ENCODE measurements at regions not wholly inside any gene's neighbourhood (a gene's known extent, or its start where the extent isn't known, plus 50 kb on each side); places are given as distances from the start of the nearest gene placed in this dataset.
"Not testable (repeated sequence)": the region's sequence is repeated elsewhere in the genome, so short reads cannot be mapped to it uniquely, and the experiment has no call there.

GRCh38 chrX:125681058-125681457, 361.4 kb downstream of the TEX13C start:
- DNase-seq: no peak

DNA sequence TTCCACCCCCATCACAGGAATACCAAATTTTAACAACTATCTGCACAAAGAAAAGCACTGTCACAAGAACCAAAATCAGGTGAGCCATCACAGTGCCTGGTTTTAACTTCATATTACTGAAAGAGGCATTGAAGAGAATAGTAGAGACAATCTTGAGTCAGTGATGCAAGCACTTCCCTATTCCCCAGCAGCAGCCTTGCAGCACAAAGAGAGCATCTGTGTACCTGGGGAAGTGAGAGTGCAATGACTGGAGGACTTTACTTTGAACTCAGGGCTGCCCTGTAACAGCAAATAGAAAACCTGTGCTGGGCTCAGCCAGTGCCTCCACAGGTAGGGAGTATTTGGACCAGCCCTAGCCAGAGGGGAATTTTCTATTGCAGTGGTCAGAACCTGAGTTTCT, 361.8 kb downstream of the TEX13C start:
- DNase-seq: no peak

GRCh38 chrX:125690522-125690921, 370.9 kb downstream of the TEX13C start:
- not testable (repeated sequence) for DNase-seq

- no peak for DNase-seq
These were observed 374.5 kb downstream of the TEX13C start for GRCh38 chrX:125694171-125694570.

- no peak for DNase-seq
These were observed 389.4 kb downstream of the TEX13C start for GRCh38 chrX:125709074-125709473.

DNA sequence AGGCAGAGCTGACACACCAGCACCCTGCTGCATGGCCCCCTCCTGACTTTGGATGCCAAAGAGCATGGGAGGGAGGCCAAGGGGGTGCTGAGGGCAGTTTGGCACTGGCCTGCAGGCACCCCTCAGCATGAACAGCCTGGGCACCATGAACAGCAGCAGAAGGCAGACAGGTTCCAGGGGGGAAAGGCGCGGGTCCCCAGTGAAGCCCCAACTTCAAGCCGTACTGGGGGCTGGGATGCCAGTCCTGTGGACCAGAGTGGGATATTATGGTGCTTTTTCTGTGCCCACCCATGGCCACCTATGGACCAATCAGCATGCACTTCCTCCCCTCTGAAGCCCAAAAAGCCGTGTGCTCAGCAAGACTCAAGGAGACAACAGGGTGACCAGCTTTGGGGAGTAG, 389.9 kb downstream of the TEX13C start:
- no peak for DNase-seq

GRCh38 chrX:125710403-125711062, 390.9 kb downstream of the TEX13C start:
- DNase-seq: no peak

DNA sequence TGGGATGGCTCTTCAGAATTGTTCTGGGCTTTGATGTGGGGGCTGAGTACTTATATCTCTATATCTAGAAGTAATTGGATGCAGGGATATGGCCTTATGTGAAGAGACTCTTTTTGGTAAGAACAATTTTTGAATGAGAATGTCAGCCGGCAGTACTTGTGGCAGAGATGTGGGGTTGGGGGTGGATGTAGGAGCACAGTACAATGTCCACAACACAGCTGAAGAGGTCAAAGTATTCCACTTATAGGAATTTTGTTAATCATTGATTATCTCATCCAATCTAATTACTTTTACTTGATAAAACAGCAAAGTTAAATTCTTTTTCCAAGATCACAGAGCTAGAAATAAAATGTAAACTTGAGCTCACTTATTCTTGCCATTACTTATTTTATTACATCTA, 391.4 kb downstream of the TEX13C start:
- no peak for DNase-seq

GRCh38 chrX:125713633-125714032, 394.0 kb downstream of the TEX13C start:
- DNase-seq: no peak

DNA sequence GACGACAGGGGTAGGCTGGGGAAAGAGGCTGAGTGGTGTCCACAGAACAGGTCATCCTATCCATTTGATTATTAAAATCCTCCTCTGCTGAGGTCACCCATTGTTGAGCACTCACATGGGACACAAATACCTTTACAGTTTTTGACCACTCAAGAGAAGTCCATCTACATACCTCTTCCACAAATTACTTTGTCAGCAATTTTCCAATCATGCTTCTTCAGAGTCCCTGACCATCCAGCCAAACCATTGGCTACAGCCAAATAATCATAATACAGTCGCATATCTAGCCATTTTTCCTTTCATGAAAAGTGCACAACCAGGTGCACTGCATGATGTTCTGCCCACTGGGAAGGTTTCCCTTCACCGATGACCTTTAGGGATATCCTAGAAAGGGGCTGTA, 407.4 kb downstream of the TEX13C start:
- no peak for DNase-seq

DNA sequence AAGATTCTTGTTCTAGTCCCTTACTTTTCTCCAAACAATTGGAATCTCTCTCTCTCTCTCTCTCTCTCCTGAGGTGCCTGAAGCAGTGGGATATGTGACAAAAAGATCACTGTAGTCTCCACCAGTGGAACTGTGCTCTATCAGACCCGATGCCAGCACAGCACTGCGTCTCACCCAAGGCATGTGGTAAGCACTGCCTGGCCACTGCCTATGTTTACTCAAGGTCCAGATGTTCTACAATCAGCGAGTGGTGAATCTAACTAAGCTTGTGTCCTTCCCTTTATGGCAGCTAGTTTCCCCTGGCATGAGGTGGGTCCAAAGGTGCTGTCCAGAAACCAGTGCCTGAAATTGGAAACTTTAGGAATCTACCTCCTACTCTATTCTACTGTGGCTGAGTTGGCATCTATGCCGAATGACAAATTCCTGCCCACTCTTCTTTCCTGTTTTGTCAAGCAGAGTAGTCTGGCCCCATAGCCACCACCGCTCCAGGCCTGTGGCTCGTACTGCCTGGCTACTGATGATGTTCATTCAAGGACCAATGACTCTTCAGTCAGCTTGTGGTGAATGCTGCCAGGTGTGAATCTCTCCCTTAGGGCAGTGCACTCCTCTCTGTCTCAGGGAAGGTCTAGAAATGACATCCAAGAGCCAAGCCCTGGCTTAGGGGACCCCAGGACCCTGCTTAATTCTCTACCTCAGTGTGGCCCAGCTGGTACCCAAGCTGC, 416.5 kb downstream of the TEX13C start:
- DNase-seq: no peak

DNA sequence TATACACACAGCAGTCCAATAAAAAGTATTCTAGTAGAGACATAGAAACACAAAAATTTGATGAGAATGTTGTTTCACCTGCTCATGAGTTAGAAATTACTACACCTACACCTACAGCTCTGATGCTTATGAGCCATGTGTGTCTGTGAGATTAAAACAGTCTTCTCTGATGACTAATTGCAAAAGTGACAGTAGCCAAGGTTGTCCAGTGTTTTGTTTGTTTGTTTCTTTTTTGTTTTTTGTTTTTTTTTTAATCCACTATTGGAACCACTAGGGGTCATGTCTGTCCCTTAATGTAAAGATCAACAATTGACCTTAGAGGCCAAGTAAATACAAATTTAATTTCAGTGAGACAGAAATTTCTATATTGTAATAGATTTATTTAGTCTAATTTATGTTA, 423.1 kb downstream of the TEX13C start:
- DNase-seq: no peak

DNA sequence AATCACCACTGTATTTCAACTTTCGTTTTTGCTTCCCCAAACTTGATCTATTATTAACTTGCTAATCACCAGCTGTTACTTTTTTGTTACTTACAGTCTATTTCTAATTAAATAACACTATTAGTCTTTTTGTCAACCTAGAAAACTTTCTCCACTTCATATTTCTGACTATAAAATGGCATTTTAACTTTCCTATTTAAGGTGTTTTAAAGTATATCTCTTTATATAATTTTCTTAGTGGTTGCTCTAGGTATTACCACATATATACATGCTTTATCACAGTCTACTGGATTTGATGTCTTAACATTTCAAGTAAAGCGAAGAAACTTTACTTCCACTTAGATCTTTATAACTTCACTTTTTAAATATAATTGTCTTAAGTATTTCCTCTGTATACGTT, 421.2 kb downstream of the DCAF12L2 start:
- DNase-seq: no peak

DNA sequence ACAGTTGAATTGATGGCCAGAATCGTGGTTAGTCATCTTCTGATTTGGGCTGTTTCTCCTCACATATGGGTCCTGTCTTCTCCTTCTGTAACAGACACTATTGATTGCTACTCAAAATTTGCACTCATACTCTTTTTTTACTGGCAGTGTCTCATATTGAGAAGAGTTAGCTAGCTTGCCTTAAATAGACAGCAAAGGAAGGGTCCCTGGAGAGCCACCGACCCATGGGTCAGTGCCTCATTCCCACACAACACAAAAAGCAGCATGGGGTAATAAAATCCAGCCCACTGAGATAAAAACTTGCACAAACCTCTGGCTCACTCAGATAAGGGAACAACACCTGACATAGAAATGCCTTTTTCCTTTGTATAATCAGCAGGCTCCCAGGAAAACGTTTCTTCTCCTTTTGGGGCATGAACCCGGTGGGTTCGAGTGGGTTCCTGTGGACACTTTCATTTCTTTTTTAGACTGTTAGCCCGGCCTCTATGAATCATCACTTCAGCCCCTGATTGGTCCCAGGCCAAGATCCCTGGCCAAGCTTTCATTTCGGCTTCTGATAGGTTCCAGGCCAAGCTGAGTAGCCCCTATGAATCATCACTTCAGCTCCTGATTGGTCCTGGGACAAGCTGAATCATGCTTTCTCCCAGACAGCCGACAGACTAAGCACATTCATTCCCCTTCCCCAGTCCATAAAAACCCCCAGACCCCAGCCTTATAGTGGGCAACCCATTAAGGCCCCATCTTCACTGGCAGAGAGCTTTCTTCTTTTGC, 408.1 kb downstream of the DCAF12L2 start:
- DNase-seq: no peak

DNA sequence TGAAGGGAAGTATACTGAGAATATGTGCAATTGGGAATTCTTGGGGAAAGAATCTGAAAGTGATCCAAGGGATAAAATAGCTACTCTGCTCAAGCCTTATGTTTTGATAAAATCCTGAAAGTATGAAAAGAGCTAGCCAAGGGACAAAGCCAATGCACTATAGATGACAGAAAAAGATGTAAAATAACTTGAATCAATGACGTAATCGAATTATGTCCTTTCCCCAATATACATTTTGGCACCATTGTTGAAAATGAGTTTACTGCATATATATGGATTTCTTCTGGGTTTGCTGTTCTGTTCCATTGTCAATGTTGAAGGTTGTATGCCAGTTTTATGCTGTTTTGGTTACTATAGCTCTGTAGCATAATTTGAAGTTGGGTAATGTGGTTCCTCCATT, 407.3 kb downstream of the DCAF12L2 start:
- no peak for DNase-seq

DNA sequence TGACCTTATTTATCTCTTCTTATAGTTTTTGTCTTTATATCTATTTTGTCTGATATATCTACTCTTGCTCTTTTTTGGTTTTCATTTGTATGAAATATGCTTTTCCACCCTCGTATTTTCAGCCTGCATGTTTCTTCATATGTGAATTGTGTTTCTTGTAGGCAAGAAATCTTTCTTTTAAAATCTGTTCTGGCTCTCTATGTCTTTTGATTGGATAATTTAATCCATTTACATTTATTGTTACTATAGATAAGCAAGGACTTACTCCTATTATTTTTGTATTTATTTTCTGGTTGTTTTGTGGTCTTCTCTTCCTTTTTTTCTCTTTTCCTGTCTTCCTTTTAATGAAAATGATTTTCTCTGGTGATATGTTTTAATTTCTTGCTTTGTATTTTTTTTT, 403.1 kb downstream of the DCAF12L2 start:
- no peak for DNase-seq

- no peak for DNase-seq
These were observed 400.7 kb downstream of the DCAF12L2 start for GRCh38 chrX:125765347-125765746.

GRCh38 chrX:125769628-125770027, 396.5 kb downstream of the DCAF12L2 start:
- DNase-seq: no peak

DNA sequence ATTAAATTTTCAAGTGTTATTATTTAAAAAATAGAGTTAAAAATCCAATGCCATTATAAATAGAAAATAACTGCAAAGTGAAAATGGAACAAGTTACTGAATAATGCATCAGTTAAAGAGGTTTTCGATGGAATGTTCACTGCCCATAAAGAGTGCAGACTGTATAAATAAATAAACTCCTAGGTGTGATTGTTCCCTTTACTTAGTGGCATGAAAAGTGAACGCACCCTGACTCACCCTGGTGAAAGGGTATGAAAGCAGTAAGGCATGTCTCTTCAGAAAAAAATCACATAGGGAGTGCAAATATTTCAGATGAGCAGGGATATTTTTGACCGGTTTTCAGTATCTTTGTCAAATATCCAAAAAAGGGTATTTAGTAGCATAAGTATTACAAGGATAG, 387.8 kb downstream of the DCAF12L2 start:
- no peak for DNase-seq

DNA sequence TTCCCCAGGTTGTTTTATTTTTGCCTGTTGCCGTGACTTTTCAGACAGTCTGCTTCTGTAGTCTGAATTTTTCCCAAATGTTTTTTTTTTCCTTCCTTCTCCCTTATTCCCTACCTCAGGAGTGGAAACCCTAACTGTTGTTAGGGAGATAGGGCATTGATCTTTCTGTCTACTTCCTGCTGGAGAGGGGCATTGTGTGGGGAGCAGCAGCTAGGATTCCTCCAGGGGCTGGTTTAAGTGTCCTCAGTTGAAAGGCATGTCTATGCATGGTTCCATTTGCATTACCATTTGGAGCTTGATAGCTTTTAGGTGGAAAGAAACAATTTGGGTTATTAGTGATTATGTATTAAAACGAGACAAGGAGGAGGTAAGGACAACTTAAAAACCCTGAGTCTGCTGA, 383.9 kb downstream of the DCAF12L2 start:
- DNase-seq: no peak

DNA sequence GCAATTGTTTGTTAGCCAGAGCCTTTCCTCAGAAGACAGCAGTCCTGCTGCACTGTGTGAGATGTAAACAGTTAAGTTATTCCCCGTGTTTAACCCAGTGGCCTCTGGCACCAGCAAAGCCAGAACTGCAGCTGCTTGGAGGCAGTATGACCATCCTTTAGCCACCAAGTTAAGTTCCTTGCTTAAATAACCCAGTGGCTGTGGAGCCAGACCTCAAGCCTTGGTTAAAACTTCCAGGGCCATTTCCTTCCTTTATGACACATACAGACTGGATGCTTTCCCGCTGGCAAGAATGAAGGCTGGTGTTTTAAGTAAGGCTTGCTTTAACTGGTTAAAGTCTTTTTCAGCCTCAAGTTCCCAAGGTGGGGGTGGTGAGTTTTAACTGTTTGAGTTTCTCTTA, 379.8 kb downstream of the DCAF12L2 start:
- no peak for DNase-seq

- DNase-seq: no peak
These were observed 374.3 kb downstream of the DCAF12L2 start for GRCh38 chrX:125791787-125792186.

- no peak for DNase-seq
These were observed 355.2 kb downstream of the DCAF12L2 start for GRCh38 chrX:125810856-125811255.

DNA sequence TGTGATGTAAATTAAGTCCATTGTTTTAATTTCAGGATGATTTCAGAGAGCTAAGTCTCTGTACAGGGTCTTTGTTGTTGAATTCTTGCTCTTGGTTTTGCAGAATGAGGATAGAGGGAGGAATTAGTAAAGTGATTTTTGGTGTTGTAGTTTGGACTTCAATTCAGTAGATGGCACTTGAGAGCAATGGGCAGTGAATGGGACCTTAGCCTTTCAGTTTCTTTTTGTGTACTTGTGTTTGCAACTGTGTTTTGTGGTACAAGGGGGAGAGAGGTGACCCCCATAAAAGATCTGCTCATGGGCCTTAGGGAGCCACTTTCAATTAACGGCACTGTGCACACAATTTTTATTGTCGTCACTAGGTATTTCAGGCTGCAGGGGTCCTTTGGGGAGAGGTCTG, 340.0 kb downstream of the DCAF12L2 start:
- no peak for DNase-seq
